ENCODE measurements at regions not wholly inside any gene's neighbourhood (a gene's known extent, or its start where the extent isn't known, plus 50 kb on each side); places are given as distances from the start of the nearest gene placed in this dataset.

- TF ChIP-seq NFIC (IDR thresholded peaks at IDR 0.05) (no peak), TEAD4 (IDR thresholded peaks at IDR 0.05) (no peak), ZBTB7A (IDR thresholded peaks at IDR 0.05; ENCODE audit: low read depth) (no peak), CEBPB (IDR thresholded peaks at IDR 0.05) (no peak), FOXM1 (IDR thresholded peaks at IDR 0.05; ENCODE audit: borderline replicate concordance, low read depth) (no peak), RAD21 (IDR thresholded peaks at IDR 0.05; ENCODE audit: low read depth) (no peak), REST (IDR thresholded peaks at IDR 0.05; ENCODE audit: low read depth) (no peak), YY1 (IDR thresholded peaks at IDR 0.05; ENCODE audit: low read depth) (no peak), MAX (IDR thresholded peaks at IDR 0.05) (no peak), EP300 (IDR thresholded peaks at IDR 0.05; ENCODE audit: borderline replicate concordance) (no peak), TAF1 (IDR thresholded peaks at IDR 0.05; ENCODE audit: low read depth) (no peak), TCF12 (IDR thresholded peaks at IDR 0.05; ENCODE audit: low read depth) (no peak), CREB1 (IDR thresholded peaks at IDR 0.05; ENCODE audit: low read depth) (no peak), USF1 (IDR thresholded peaks at IDR 0.05) (no peak), EGR1 (IDR thresholded peaks at IDR 0.05) (no peak)
These were observed 287.1 kb upstream of the ATP5MC3 start for GRCh38 chr2:175468431-175469098.

GRCh38 chr2:175465101-175465500 is 283.6 kb upstream of the ATP5MC3 start:
- TF ChIP-seq YY1 (IDR thresholded peaks at IDR 0.05; ENCODE audit: low read depth) (no peak), USF1 (IDR thresholded peaks at IDR 0.05) (no peak), NFIC (IDR thresholded peaks at IDR 0.05) (no peak), REST (IDR thresholded peaks at IDR 0.05; ENCODE audit: low read depth) (no peak), ZBTB7A (IDR thresholded peaks at IDR 0.05; ENCODE audit: low read depth) (no peak), EP300 (IDR thresholded peaks at IDR 0.05; ENCODE audit: borderline replicate concordance) (no peak), EGR1 (IDR thresholded peaks at IDR 0.05) (no peak)

- TF ChIP-seq TCF12 (IDR thresholded peaks at IDR 0.05; ENCODE audit: low read depth) (no peak), ZBTB7A (IDR thresholded peaks at IDR 0.05; ENCODE audit: low read depth) (no peak), YY1 (IDR thresholded peaks at IDR 0.05; ENCODE audit: low read depth) (no peak), FOXM1 (IDR thresholded peaks at IDR 0.05; ENCODE audit: borderline replicate concordance, low read depth) (no peak), MAX (IDR thresholded peaks at IDR 0.05) (no peak)
These were observed 282.8 kb upstream of the ATP5MC3 start for GRCh38 chr2:175464311-175464670.

- no peak for TF ChIP-seq CREB1 (IDR thresholded peaks at IDR 0.05; ENCODE audit: low read depth)
- no peak for TF ChIP-seq NFIC (IDR thresholded peaks at IDR 0.05)
- TF ChIP-seq FOXM1 (IDR thresholded peaks at IDR 0.05; ENCODE audit: borderline replicate concordance, low read depth), result no peak
- no peak for TF ChIP-seq RAD21 (IDR thresholded peaks at IDR 0.05; ENCODE audit: low read depth)
- TF ChIP-seq MAX (IDR thresholded peaks at IDR 0.05), result no peak
- no peak for TF ChIP-seq EP300 (IDR thresholded peaks at IDR 0.05; ENCODE audit: borderline replicate concordance)
- no peak for TF ChIP-seq YY1 (IDR thresholded peaks at IDR 0.05; ENCODE audit: low read depth)
- no peak for TF ChIP-seq USF1 (IDR thresholded peaks at IDR 0.05)
- TF ChIP-seq ZBTB7A (IDR thresholded peaks at IDR 0.05; ENCODE audit: low read depth), result no peak
- TF ChIP-seq TEAD4 (IDR thresholded peaks at IDR 0.05), result no peak
- no peak for TF ChIP-seq CEBPB (IDR thresholded peaks at IDR 0.05)
- TF ChIP-seq EGR1 (IDR thresholded peaks at IDR 0.05), result no peak
- TF ChIP-seq TCF12 (IDR thresholded peaks at IDR 0.05; ENCODE audit: low read depth), result no peak
- no peak for TF ChIP-seq REST (IDR thresholded peaks at IDR 0.05; ENCODE audit: low read depth)
These were observed 282.2 kb upstream of the ATP5MC3 start for GRCh38 chr2:175463589-175464310.
